ENCODE measurements at regions not wholly inside any gene's neighbourhood (a gene's known extent, or its start where the extent isn't known, plus 50 kb on each side); places are given as distances from the start of the nearest gene placed in this dataset.

DNA sequence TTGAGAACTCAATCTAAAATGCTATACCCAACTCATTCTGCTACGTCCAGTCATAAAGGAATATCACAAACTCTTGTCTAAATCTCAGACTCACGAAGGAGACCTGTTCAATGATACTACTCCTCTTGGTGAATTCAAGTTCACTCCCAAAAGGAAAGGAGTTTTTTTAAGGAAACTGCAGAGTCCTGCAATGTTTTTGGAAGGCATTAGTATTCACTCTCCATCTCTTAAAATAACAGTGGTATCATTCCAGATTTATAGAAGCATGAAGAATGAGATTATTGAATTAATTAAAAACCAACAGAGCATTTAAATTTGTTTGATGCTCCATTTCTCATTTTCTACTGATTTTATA is 73.4 kb downstream of the FOXD1 start:
- no peak for FAIRE-seq
- DNase-seq (ENCODE audit: low spot score in 2 of 2): no peak

DNA sequence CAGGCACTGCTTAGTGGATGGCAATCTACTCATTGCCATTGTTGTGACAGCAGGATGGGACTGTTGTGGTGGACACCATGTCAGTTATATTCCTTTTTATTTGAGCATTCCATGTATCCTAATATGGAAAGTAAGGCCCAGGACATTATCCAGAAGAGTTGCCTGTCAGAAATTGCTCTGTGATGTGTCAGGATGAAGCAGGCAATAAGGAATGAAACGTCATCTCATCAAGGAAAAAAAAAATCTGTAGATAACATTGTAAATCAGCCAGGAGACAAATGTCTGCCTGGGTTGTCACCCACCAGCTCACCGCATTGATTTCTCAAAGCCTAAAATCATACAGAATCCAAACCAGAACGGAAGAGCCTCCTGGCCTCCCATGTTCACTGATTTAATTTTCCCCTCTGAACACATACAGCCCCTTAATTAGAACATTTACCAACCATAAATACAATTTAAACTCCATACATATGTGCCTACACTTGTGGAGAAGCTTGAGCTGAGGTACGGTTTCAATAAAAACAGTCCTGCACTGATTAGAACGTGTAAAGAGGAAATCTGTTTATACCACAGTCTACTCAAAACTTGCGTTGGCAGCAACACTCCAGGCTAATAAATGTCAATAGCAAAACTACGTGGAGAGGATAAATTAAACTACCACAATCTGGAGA is 73.9 kb downstream of the FOXD1 start:
- DNase-seq (ENCODE audit: low spot score in 2 of 2): no peak
- no peak for FAIRE-seq

DNA sequence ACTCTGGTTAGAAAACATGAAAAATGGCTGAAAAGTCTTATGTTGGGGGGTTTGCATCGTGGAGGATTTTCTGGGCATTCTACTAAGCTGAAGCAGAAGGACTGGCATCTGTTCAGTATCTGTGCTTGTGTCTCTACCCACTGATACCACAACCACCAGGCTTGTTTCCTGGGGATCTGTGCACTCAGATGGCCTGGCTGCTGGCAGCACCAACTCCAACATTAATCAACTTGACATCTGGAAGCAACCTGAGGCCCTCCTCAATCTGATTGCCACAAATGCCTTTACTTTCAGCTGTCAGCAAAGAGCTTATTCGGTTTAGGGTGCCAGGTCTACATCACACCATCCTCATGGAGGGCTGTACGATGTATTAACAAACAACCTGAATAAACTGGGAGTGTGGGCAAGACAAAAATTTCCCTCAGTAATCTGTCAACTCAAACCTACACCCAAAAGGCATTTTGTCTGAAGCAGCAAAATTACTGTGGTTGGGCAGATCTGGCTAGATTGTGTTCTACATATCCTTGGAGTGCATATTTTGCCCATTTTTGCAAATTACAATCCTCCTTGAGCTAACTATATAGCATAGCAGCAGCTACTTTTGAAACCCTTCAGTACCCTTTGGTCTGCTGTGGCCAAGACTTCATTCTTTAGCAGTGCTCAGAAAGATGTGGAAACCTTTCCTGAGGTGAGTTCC is 74.6 kb downstream of the FOXD1 start:
- no peak for DNase-seq (ENCODE audit: low spot score in 2 of 2)
- no peak for FAIRE-seq

DNA sequence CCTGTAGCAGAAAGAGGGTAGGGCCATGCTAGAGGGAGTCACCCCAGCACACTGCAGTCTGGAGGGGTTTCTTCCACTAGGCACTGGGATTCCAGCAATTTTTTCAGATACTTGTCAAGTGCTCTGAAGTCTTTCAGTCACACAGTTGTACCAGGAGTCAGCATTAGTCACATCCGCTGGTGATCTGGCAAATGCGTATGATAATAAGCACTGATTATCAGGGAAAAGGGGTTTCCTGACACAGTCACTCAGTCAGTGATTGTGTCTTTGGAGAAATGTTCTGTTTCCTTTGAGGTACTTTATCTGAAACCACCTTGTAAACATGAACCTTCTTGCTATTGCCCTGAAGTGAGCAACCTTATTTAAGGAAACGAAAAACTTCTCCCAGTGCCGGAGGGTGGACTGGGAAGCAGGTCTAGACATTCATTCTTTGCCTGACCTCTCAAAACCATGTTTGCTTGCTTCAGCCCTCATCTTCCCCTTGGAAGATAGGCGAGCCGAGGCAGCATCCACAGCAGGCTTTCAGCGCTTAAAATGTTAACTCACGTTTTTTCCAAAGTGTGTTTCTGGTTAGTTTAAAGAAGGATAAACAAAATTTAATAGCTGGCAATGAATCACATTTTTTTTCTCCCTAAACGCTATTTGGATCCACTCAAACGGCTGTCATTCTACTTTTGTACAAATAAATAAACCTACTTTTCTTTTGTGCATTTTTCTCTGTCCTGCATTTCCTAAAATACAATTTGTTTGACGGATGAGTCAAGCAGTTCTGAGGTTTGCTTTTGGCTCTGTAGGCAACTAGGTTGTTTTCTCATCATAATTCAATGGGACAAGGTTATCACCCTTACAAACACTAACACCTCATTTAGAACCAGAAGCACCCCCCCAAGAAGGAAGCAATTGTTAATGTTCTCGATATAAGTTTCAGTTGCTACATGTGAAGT is 77.7 kb downstream of the FOXD1 start:
- DNase-seq (ENCODE audit: low spot score in 2 of 2): no peak

DNA sequence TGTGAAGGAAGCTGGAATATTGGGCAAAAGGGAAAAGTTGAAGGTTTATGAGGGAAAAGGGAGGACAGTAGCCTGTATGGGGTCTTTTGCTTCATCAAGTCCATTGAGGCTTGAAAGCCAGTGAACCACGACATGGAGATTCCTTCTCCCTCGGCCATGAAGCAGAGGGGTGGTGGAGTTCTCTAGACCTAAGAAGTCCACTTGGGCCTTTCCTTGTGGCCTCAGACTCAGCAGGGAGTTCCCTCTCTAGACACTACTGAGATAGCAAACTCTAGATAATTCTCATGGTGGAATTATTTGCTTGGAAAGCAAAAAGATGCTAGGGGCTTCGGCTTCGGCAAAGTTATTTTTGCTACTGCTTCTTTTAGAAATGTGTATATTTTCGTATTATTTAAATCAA is 78.5 kb downstream of the FOXD1 start:
- DNase-seq (ENCODE audit: low spot score in 2 of 2): no peak
- no peak for FAIRE-seq

More for the DNA sequence above, 77.7 kb downstream of the FOXD1 start:
- no peak for FAIRE-seq

DNA sequence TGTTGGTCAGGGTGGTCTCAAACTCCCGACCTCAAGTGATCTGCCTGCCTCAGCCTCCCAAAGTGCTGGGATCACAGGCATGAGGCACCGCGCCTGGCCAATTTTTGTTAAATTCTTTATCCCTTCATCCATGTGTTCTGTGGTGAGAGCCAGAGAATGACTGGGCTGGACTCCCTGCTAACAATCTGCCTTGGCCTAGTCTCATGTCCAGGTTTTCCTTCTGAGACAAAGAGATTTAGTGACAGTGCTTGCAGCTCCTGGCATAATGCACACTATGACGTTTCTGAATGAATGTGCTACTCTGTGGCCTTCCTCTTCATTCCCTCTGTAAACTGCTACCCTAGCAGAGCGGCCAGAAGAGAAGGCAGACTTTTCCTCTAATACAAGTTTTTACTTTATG is 79.3 kb downstream of the FOXD1 start:
- DNase-seq (ENCODE audit: low spot score in 2 of 2) (no peak), FAIRE-seq (no peak)

DNA sequence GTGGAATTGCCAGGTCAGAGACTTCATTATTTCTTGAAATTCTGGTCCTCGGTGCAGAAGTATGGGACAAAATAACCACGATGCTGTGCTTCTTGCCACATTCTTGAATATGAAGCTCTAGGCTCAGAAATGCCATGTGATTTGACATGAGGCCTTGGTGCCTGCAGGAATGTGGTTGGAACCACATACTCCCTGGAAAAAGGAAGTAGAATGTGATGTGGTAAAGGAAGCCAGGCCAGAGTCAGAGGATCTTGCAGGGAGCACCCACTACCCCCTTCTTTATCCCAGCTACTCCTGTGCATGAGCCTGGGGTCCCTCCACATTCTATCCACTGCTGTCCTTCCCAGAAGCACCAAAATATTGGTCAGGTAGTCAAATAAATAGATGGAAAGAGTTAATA is 80.9 kb downstream of the FOXD1 start:
- FAIRE-seq (no peak), DNase-seq (ENCODE audit: low spot score in 2 of 2) (no peak)

DNA sequence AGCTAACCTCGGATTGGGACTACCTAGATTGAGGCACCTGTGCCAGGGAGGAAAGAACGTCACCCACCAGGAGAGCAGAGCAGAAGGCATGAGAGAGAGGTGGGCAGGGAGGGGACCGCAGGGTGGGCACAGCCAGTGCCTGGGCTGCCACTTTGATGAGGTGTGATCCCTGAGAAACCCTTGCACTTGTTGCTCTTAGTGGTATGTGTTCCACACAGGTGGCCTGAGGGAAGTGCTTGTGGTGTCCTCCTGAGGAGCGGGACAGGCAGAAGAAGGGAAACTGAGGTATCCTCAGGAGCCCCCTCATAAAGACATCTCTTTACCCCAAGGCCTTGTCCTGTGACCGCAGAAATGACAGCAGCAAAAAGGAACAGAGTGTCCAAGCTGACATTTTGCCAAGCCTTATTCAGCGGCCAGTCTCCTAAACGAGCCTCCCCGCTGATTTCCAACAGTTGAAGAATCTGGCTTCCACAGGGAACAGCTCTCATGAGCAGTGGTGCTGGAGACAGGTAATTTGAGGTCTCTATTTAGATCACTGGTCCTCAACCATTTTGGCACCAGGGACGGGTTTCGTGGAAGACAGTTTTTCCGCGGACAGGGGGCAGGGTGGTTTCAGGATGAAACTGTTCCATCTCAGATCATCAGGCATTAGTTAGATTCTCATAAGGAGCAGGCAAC is 82.4 kb downstream of the FOXD1 start:
- FAIRE-seq: no peak
- no peak for DNase-seq (ENCODE audit: low spot score in 2 of 2)

DNA sequence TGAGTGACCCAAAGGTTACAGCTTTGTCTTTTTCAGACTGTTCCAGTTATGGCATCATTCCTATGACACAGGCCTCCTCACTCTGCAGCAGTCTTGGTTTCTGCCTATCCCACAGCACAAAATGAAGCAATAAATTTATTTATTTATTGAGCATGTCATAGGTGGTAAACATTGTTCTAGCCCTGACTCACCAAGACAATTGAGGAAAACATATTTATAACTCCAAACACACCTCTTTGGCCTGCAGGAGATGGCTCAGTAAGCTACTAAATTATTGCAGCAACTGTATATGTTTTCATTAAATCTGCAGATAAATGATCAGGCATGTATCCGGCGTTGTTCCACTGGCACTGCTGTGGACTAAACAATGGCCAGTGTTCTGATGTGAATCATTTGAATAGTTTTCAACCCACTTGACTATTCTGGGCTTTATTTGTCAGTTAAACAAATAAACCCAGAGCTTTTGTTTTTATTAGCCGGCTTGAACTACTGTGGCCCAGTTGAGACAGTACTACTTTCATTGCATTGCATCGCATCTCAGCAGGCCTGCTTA is 83.2 kb downstream of the FOXD1 start:
- FAIRE-seq (peak; percentile 45), DNase-seq (ENCODE audit: low spot score in 2 of 2) (peak in 1 of 2 donors; percentile 41)

DNA sequence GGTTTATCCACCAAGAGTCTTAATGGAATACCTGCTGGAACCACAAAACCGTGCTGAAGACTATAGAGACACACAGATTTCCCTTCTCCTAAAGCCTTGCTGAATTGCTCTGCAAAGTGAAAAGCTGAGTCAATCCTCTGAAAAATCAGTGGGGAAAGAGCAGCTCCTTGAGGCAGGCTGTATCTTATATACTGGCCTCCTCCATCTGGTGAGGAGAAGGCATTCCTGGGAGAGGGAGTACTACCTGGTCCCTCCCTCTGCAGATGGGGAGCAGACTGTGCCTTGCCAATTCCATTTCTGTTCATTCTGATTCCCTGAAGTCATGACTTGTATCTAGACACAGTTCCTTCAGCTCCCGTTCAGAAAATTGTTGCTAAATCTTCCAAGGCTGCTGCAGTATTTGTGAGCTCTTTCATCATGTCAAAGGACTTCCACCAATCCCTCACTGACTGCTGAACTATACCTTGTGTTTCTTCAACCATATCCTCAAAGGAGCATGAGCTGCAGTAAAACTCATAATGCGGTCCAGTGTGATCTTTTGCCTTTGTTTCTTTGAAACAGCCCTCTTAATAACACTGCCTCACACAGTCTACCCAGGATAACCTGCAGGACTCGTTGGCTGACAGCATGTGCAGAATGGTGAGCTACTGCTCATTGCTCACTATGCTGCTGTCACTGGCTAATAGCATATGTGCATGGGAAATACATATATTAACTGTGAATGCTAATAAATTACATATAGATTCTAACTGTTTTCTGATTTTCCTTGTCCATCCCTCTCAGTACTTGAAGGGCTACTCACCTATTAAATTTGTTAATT is 84.5 kb downstream of the FOXD1 start:
- DNase-seq (ENCODE audit: low spot score in 2 of 2) (no peak), FAIRE-seq (no peak)

DNA sequence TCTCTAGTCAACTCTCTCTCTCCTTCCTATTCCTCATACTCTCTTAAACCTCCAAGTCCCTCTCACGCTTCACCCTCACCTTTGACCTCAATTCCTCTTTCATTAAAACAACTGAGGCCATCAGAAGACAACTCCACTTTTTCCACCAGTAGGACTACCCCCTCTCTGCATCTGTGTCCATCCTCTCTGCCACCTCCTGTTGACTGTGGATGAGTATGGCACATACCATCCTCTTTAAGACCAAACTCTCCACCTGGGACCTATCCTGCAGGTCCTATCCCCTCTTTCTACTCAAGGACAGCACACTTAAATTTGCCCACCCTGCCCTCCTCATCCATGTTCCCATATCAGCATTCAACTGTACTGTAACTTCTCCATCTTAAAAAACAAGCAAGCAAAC is 89.2 kb downstream of the FOXD1 start:
- DNase-seq (ENCODE audit: low spot score in 2 of 2) (no peak), FAIRE-seq (no peak)

DNA sequence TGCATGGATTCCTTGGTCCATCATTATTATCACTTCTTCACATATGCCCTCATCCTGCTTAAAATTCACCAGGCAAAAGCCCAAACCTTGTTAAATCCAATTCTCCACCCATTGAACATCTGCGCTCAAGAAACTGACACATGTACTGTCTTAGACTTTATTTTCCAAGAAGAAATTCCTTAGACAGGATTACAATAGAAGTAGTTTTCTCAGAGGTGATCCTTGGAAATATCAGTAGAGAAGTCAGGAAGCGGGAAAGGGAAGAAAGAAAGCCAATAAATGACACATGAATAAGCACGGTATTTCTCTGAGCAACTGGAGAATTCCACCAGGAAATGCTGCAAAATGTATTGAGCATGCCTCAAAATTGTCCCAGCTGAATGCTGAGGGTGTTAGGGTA is 90.2 kb downstream of the FOXD1 start:
- no peak for DNase-seq (ENCODE audit: low spot score in 2 of 2)
- FAIRE-seq: no peak

DNA sequence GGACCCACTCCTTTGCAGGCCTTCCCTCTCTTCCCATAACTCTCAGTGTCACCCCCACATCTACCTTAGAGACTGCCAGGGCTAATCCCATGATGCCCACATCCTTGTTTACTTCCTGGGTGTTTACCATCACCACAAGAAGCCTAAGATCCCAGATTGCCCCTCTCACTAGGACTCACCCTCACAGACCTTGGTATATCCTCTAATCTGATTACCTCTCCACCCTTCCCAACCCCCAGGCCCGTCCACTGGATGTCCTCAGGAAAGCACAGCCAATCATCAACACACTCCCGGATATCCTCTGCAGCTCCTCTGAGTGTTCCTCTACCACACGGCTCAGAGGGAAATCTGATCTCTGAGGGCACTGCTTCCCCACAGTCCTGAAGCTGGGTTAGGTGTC is 91.0 kb downstream of the FOXD1 start:
- DNase-seq (ENCODE audit: low spot score in 2 of 2): no peak
- no peak for FAIRE-seq

DNA sequence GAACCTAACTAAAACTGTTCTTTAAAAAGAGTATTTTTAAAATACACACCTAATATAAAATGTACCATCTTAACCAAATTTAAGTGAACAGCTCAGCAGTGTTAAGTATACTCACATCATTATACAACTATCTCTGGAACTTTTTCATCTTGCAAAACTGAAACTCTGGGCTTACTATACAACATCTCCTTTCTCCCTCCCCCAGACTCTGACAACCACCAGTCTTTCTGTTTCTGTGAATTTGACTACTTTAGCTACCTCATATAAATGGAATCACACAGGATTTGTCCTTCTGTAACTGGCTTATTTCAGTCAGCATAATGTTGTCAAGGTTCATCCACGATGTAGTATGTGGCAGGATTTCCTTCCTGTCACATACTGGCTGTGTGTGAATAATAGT is 93.5 kb downstream of the FOXD1 start:
- no peak for FAIRE-seq
- DNase-seq (ENCODE audit: low spot score in 2 of 2): no peak

DNA sequence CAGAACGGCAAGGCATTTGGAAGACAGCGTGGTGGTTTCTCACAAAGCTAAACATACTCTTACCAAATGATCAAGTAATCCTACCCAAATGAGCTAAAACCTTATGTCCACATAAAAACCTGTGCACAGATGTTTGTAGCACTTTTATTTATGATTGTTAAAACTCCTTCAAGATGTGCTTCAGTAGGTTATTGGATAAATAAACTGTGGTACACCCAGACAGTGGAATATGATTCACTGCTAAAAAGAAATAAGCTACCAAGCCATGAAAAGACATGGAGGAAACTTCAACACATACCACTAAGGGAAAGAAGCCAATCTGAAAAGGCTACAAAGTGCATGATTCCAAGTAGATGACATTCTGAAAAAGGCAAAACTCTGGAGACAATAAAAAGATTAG is 94.2 kb downstream of the FOXD1 start:
- no peak for FAIRE-seq
- DNase-seq (ENCODE audit: low spot score in 2 of 2): no peak

DNA sequence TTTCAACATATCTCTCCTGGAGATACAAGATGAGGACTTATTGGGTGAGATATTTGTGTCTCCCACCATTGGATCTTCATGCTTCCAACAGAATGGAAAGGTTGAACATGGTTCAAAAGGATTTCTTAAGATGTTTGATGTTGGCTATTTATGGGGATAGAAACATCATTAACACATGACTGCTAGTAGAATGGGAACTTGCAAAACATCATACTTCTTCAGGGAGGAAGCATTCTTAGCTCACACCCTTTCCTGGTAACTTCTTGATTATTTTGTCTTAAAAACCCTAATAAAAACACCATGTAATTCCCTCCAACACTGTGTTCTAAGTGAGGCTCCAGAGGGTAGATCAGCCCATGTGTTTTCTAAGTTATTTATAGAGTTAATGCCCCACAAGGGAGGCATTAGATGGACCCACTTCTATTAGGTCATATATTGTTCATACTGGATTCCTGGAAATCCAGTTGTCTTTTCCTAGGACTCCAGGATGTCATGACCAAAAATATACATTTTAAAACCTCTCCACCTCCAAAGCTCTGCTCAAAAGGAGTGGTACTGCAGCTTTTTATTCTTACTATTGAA is 95.8 kb downstream of the FOXD1 start:
- DNase-seq (ENCODE audit: low spot score in 2 of 2) (no peak), FAIRE-seq (no peak)

DNA sequence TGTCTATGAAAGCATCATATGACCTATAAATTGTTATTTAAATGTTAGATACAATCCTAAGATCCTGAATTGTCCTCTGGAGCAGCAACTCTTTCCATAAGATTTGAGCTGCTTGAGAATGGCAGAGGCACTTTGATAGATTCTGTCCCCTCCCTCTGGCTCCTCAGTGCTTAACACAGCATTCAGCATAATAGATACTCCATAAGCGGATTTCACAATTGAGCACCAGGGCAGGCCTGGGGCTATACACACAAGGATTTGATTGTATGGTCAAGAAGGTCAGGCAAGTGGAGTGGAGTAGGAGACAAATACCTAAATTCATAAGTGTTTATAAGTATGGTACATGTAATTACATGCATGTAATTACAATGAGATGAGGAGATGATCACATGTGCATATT is 96.3 kb downstream of the FOXD1 start:
- no peak for DNase-seq (ENCODE audit: low spot score in 2 of 2)
- FAIRE-seq: no peak

DNA sequence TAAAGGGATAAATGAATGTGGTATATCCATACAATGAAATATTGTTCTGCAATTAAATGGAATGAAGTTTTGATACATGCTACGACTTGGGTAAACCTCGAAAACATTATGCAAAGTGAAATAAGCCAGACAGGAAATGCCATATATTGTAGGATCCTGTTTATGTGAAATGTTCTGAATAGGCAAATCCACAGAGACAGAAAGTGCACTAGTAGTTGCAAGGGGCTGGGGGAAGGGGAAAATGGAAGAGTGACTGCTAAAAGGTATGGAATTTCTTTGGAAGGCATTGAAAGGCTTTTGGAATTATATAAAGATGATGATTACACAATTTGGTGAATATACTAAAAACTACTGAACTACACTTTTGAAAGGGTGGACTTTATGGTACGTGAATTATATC is 97.0 kb downstream of the FOXD1 start:
- no peak for FAIRE-seq
- no peak for DNase-seq (ENCODE audit: low spot score in 2 of 2)

DNA sequence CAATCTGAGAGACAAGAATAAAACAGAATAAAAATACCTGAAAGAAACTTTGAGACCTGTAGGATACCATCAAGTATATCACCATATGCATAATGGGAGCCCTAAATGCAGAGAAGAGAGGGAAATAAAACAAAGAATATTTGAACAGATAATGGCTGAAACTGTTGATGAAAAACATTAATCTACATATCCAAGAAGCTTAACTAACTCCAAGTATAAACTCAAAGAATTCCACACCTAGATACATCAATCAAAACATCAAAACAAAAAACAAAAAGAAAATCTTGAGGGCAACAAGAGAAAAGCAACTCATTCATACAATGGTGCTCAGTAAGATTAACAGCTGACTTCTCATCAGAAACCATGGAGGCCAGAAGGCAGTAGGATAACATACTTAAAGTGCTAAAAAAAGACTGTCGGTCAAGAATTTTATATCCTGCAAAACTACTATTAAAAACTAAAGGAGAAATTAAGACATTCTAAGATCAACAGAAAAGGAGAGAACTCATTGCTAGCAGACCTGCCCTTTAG is 101.6 kb downstream of the FOXD1 start:
- DNase-seq (ENCODE audit: low spot score in 2 of 2): no peak
- no peak for FAIRE-seq

All from frontal cortex (tissue), 3 donors.